ENCODE measurements at regions not wholly inside any gene's neighbourhood (a gene's known extent, or its start where the extent isn't known, plus 50 kb on each side); places are given as distances from the start of the nearest gene placed in this dataset.
"Not testable (repeated sequence)": the region's sequence is repeated elsewhere in the genome, so short reads cannot be mapped to it uniquely, and the experiment has no call there.

GRCh38 chr14:105748204-105748578 lies 221.8 kb downstream of the TMEM121 start:
- no peaks in the 10 kb centered on the region for H3K4me1 Mint-ChIP-seq
- no peaks in the 10 kb centered on the region for H3K36me3 Mint-ChIP-seq (ENCODE audit: low read depth)
- peaks cover 57% of the 10 kb centered on the region for H3K9me3 Mint-ChIP-seq
- no peak for DNase-seq
- no peak for TF ChIP-seq CTCF (IDR thresholded peaks at IDR 0.05)
- H3K27ac Mint-ChIP-seq, result no peak overlapping the region
- no peaks in the 10 kb centered on the region for H3K27me3 Mint-ChIP-seq (ENCODE audit: low read depth, poor library complexity)
- H3K4me3 Mint-ChIP-seq, result no peak overlapping the region

DNA sequence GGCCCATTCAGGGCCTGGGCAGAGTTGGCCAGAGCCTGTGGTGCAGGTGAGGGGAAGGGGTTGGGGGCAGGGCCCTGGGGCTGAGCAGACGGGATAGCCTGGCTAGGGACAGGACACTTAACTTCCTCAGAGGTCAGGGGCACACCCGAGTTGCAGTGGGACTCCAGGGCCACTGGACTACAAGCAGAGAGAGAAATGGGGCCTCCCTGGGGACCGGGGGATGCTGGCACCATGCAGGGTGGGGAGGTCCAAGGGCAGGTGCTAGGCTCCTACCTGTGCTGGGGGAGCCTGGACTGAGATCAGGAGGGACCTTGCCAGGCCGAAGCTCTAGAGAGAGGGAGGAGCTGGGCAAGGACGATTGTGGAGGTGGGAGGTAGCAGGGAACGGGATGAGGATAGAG lies 222.3 kb downstream of the TMEM121 start:
- not testable (repeated sequence) for H3K36me3 Mint-ChIP-seq (ENCODE audit: low read depth); H3K4me3 Mint-ChIP-seq; H3K27me3 Mint-ChIP-seq (ENCODE audit: low read depth, poor library complexity); H3K27ac Mint-ChIP-seq; DNase-seq; H3K4me1 Mint-ChIP-seq
- peaks cover 61% of the 10 kb centered on the region for H3K9me3 Mint-ChIP-seq

- H3K4me1 Mint-ChIP-seq; H3K36me3 Mint-ChIP-seq (ENCODE audit: low read depth); H3K4me3 Mint-ChIP-seq; DNase-seq; H3K27ac Mint-ChIP-seq; H3K27me3 Mint-ChIP-seq (ENCODE audit: low read depth, poor library complexity): not testable (repeated sequence)
- H3K9me3 Mint-ChIP-seq, result peaks cover 71% of the 10 kb centered on the region
These were observed 223.6 kb downstream of the TMEM121 start for GRCh38 chr14:105749870-105750541.

DNA sequence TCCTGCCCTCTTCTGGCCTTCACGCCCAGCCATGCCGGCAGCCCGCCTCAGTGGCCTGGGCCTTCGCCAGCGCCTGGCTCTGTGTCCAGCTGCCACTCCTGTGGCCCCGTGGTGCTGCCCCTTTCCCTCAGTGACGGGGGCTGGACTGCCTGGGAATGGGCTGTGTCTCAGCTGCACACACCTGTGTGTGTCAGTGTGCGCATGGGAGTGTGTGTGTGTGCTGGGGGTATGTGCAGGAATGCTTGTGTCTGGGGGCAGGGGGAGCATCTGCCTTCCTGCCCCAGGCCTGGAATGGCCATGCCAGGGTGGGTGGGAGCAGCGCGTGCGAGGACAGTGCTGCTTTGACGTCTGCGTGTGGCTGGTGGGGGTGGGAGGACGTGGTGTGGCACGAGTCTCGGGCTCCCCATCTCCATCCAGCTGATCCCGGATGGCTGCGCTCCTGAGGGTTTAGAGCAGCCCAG lies 224.9 kb downstream of the TMEM121 start:
- not testable (repeated sequence) for H3K36me3 Mint-ChIP-seq (ENCODE audit: low read depth); H3K4me3 Mint-ChIP-seq; H3K4me1 Mint-ChIP-seq; DNase-seq; H3K27me3 Mint-ChIP-seq (ENCODE audit: low read depth, poor library complexity); H3K27ac Mint-ChIP-seq
- H3K9me3 Mint-ChIP-seq, result peaks cover 67% of the 10 kb centered on the region

GRCh38 chr14:105752420-105752819 lies 226.0 kb downstream of the TMEM121 start:
- H3K4me3 Mint-ChIP-seq; H3K27ac Mint-ChIP-seq; DNase-seq; H3K36me3 Mint-ChIP-seq (ENCODE audit: low read depth); H3K4me1 Mint-ChIP-seq; H3K27me3 Mint-ChIP-seq (ENCODE audit: low read depth, poor library complexity): not testable (repeated sequence)
- H3K9me3 Mint-ChIP-seq, result peaks cover 63% of the 10 kb centered on the region

DNA sequence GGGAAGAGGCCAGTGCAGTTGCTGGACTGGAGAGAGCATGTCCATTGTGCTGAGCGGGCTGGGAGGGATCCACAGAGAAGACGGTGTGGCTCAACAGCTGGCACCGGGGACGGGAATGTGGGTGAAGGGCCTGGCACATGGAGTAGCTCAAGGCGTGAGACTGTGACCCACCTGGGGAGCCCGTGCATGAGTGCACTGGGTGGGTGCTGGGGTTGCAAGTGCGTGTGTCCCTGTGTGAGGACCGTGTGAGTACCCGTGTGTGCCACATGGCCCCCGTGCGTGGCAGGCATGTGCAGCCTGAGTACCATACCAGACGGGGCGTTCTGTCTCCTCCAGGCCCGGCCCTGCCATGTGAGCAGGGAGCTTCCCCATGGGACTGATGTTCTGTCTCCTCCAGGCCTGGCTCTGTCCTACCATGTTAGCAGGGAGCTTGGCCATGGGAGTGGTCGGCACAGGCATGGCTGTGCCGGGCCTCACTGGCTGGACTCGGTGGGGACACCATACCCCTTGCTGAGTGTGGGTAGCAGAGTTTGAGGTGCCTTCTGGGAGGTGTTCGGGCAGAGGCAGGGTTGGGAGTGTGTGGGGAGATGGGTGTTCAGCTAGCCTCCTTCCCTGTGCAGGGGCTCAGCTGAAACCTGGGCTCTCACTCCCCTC lies 234.4 kb downstream of the TMEM121 start:
- H3K4me1 Mint-ChIP-seq, result no peaks in the 10 kb centered on the region
- no peak for TF ChIP-seq CTCF (IDR thresholded peaks at IDR 0.05)
- H3K9me3 Mint-ChIP-seq, result peaks cover 55% of the 10 kb centered on the region
- DNase-seq, result no peak
- no peak overlapping the region for H3K27ac Mint-ChIP-seq
- H3K4me3 Mint-ChIP-seq, result no peak overlapping the region
- H3K36me3 Mint-ChIP-seq (ENCODE audit: low read depth), result peaks cover 6% of the 10 kb centered on the region
- peaks cover 2% of the 10 kb centered on the region for H3K27me3 Mint-ChIP-seq (ENCODE audit: low read depth, poor library complexity)

DNA sequence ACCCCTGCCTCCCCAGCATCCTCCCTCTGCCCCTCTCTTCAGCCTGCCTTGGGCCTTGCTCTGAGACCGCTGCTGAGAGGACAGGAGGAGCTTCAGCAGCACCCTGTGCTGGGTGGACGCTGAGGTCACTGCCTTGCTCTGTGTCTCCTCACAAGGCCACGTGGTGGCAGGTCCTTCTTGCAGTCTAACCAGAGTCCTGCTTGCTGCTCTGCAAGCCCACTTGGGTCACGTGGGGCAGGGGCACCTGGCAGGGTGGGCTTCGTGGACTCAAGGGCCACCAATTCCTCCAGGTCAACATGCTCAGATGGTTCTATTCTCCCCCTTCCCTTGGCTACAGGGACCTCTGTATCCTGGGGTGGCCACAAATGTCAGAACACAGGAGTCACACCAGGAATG lies 235.0 kb downstream of the TMEM121 start:
- not testable (repeated sequence) for DNase-seq; H3K4me3 Mint-ChIP-seq; H3K36me3 Mint-ChIP-seq (ENCODE audit: low read depth); H3K4me1 Mint-ChIP-seq; H3K27ac Mint-ChIP-seq; H3K27me3 Mint-ChIP-seq (ENCODE audit: low read depth, poor library complexity)
- peaks cover 57% of the 10 kb centered on the region for H3K9me3 Mint-ChIP-seq

DNA sequence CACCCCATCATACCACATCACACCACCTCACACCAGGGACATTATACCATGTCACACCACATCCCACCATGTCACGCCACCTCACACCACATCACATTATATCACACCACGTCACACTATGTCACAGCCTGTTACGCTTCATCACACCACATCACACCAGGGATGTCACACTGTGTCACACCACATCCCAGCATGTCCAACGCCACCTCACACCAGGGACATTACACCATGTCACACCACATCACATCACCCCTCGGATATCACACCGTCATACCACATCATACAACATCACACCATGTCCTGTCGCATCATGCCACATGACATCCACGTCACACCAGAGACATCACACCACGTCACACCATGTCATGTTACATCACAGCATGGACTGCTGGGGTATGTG lies 235.5 kb downstream of the TMEM121 start:
- TF ChIP-seq CTCF (IDR thresholded peaks at IDR 0.05), result no peak
- no peak overlapping the region for H3K4me3 Mint-ChIP-seq
- no peak overlapping the region for H3K27ac Mint-ChIP-seq
- H3K9me3 Mint-ChIP-seq, result peaks cover 62% of the 10 kb centered on the region
- peaks cover 2% of the 10 kb centered on the region for H3K27me3 Mint-ChIP-seq (ENCODE audit: low read depth, poor library complexity)
- no peaks in the 10 kb centered on the region for H3K4me1 Mint-ChIP-seq
- no peak for DNase-seq
- peaks cover 6% of the 10 kb centered on the region for H3K36me3 Mint-ChIP-seq (ENCODE audit: low read depth)

- not testable (repeated sequence) for H3K27me3 Mint-ChIP-seq (ENCODE audit: low read depth, poor library complexity); H3K36me3 Mint-ChIP-seq (ENCODE audit: low read depth); H3K27ac Mint-ChIP-seq; H3K4me3 Mint-ChIP-seq; DNase-seq; H3K4me1 Mint-ChIP-seq
- peaks cover 62% of the 10 kb centered on the region for H3K9me3 Mint-ChIP-seq
These were observed 235.9 kb downstream of the TMEM121 start for GRCh38 chr14:105762262-105762661.

GRCh38 chr14:105764254-105764901 lies 238.0 kb downstream of the TMEM121 start:
- H3K4me1 Mint-ChIP-seq; H3K36me3 Mint-ChIP-seq (ENCODE audit: low read depth); H3K27ac Mint-ChIP-seq; H3K4me3 Mint-ChIP-seq; DNase-seq; H3K27me3 Mint-ChIP-seq (ENCODE audit: low read depth, poor library complexity): not testable (repeated sequence)
- peaks cover 53% of the 10 kb centered on the region for H3K9me3 Mint-ChIP-seq

DNA sequence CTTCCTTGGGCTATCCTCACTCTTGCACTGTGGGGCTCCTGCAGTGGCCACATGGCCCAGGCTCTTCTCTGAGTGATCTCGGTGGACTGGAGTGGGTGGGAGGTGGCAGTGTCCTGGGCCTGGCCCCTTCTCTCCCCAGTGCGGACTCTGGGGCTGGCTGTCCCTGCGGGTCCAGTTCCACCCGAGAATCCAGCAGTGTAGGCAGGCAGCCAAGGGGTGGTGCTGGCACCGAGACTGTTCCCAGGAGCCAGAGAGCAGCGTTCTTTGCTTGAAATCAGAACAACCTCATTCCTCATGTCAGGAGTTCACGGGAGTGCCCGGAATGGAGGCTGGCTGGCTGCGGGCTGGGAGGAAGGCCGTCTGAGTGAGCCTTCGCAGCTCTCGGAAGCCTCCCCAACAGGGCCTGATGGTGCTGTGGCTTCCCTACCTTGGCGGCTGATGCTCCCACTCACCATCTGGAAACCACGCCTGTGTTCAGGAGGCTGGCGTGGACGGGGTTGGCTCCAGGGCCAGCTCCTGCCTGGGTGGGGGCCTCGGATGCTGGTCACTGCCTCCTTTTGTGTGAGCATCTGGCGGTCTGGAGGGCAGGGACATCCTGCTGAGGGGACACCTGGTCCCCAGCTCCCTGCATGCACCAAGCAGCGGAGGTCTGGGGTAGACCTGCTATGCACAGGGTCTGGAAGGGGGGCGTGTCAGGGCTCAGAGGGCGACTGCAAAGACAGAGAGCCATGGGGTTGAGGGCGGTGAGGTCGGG lies 238.9 kb downstream of the TMEM121 start:
- DNase-seq; H3K36me3 Mint-ChIP-seq (ENCODE audit: low read depth); H3K4me3 Mint-ChIP-seq; H3K27me3 Mint-ChIP-seq (ENCODE audit: low read depth, poor library complexity); H3K4me1 Mint-ChIP-seq; H3K27ac Mint-ChIP-seq: not testable (repeated sequence)
- H3K9me3 Mint-ChIP-seq, result peaks cover 55% of the 10 kb centered on the region
